SKM-1 (cell line): ENCODE measurements at regions not wholly inside any gene's neighbourhood (a gene's known extent, or its start where the extent isn't known, plus 50 kb on each side); places are given as distances from the start of the nearest gene placed in this dataset.

Source experiments
- DNase-seq: peaks from one replicate; lab custom pipeline; 2025; ENCODE audit not compliant: unreplicated experiment; lab: John Stamatoyannopoulos, UW

DNA sequence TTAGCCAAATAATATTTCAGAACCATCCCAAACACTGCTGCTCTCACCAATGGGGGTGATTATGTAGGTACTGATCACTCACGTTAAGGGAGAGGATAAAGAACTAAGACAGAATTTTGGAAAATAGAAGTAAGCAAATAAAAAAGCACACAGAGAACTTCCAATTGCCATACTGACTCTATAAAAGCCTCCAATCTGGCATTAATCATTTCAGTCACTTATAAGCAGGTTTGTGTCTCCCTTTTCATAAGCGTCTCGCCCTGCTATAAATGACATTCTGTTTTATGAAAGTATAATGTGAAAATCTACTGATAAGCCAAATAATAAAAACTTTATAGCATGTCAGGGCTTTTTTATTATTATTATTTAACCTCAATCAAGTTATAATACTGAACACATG is 435.2 kb downstream of the ETNK1 start:
- DNase-seq = no peak

GRCh38 chr12:23063206-23063605 is 438.2 kb downstream of the ETNK1 start:
- no peak for DNase-seq

DNA sequence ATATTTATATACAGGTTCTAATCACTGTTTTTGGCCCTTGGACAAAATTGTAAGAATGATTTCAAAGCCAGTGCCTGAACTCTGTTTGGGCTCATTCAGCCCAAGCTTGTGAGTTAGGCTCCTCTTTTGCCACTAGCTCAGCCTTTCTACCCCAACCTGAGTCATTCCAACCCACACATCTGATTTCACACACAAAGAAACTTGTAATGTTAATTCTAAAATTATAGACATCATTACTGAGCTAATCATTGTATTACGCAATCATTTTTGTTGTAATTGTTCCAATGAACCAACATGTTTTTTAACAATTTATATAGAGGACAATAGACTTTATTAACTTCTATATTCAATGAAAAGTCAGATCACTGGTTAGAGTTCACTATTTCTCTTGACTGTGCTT is 441.1 kb downstream of the ETNK1 start:
- no peak for DNase-seq

- DNase-seq = no peak
Observed at GRCh38 chr12:23083267-23083666, 458.3 kb downstream of the ETNK1 start.

DNA sequence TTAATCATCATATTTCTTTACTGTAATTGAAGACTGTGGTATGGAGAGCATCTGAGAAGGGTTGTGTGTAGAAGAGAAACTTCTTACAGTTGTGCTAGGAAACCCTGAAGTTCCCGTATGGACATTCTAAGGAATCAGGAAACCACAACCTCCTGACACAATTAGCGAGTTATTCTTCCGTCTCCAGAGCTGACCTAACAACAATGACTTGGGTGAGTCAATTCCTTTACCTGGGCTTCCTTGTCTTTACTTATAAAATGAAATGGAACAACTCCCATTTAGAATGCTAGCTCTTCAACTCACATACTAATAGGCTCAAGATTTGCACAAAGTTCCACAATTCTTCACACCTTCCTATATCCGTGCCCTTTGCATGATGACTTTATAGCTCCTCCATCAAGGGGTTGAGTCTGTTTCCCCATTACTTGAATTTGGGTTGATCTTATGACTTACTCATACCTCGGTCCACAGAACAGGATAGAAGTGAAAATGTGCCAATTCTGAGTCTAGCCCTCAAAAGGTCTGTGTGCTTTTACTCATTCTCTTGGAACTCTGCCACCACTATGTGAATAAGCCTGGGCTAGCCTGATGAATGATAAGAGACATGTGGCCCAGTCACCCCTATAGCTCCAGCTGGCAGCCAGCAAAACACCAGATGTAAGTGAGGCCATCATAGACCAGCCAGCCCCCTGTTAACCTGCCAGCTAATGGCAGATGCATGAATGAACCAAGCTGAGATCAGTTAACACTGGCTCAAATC is 459.4 kb downstream of the ETNK1 start:
- no peak for DNase-seq

- no peak for DNase-seq
Observed at GRCh38 chr12:23088594-23088993, 463.6 kb downstream of the ETNK1 start.

DNA sequence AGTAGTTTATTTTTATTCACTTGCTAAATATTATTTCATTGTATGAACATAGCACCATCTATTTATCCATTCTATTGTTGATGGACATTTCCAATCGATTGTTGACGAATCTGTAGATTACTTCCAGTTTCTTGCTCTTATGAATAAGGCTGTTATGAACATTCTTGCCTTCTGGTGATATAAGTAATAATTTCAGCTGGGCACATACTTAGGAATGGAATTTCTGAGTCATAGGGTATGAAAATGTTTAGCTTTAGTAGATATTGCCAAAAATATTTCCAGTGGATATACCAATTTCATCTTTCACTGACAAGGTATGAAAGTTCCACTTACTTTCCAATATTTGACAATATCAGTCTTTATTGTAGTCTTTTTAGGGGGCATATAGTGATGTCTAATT is 468.5 kb downstream of the ETNK1 start:
- no peak for DNase-seq

- no peak for DNase-seq
Observed at GRCh38 chr12:23096321-23096720, 471.4 kb downstream of the ETNK1 start.

DNA sequence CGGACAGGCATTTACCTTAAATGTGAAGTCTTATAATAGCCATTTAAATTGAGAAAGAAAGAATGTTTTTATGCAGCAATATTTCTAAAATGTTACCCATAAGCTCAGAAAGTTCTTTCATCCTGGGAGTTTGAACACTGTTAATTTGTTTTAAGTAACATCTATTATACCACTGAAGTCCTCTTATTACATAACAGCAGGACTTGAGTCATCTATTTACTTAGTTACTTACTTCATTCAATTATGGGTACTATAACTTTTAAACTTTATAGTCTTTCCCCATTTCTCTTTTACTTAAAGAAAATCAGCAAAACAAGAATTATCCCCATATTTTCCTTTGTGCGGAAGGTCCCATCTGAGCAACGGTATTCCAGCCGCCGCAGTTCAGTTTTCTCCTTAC is 473.1 kb downstream of the ETNK1 start:
- DNase-seq = no peak

- DNase-seq = no peak
Observed at GRCh38 chr12:23098517-23098916, 473.5 kb downstream of the ETNK1 start.

DNA sequence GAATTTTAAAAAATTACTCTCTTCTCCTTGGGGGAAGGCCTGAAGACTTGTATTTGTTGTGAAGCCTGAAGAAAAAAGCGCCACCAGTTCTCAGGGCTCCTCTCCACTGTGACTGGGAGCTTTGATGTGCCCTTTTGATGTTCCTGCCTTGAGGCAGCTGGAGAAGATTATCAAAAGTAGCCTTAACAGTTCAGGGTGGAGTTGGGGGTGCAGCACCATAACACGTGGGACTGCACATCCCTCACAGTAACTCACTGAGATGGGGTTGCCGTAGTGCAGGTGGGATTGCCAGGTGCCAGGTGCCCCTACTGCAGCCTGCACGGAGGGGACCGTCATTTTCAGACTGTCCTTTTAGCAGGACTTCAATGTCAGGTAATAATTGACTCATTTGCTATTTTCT is 474.1 kb downstream of the ETNK1 start:
- DNase-seq = no peak

- DNase-seq = no peak
Observed at GRCh38 chr12:23099604-23100003, 474.6 kb downstream of the ETNK1 start.

- DNase-seq = no peak
Observed at GRCh38 chr12:23108957-23109356, 484.0 kb downstream of the ETNK1 start.

GRCh38 chr12:23113781-23114180 is 488.8 kb downstream of the ETNK1 start:
- no peak for DNase-seq

DNA sequence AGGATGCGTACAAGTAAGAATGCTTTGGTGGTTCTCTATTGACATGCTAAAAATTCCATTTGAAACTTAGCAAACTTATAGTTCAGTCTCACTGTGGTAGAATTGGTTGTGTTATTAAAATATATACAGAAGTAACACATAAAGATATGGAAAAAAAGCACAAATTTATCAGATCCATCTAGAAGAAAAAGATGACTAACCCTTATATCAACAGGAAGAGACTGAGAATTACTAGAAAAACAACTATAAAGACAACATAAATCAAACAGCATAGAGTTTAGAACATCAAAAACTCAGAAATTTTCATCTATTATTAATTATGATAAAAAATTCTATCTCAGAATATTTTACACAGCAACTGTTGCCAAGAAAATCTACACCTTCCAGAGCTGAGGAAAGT is 491.0 kb downstream of the ETNK1 start:
- no peak for DNase-seq

- DNase-seq = no peak
Observed at GRCh38 chr12:23126794-23127193, 501.8 kb downstream of the ETNK1 start.

GRCh38 chr12:23127701-23128100 is 502.7 kb downstream of the ETNK1 start:
- no peak for DNase-seq

DNA sequence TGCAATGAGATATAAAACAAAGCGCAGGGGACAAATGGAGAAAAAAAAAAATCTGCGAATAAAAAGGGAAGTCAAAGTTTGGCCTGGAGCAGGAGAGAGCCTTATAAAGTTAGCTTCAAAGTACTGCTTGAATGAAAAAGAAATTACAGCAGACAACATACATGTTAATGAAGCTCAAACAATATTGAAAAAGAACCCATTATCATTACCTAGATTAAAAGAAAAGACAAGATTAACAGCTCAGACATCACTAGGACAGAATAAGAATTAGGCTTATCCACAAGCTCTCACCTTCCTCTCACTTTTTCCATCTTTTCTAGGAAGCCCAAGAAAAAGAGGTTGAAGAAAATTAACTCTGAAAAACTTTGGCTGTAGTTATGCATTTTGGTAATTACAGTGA is 503.5 kb downstream of the ETNK1 start:
- DNase-seq = no peak

- DNase-seq = no peak
Observed at GRCh38 chr12:23132357-23132756, 507.4 kb downstream of the ETNK1 start.

- no peak for DNase-seq
Observed at GRCh38 chr12:23133471-23133870, 508.5 kb downstream of the ETNK1 start.

DNA sequence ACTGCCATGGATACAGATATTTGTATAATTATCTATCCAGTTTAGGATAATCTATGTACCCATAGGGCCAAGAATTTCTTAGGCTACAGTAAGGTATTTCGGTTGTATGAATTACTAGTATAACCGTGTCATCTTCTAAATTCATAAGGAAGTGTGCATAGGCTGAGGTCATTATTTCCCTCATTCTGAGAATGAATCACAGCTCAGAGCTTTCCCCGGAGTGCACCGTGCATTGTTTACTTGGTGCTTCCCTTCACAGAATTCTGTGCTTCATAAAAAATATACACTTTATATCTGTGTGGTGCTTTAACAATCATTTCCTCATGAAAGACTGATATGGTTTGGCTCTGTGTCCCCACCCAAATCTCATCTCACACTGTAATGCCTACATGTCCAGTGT is 514.1 kb downstream of the ETNK1 start:
- DNase-seq = no peak

GRCh38 chr12:23140710-23141109 is 515.7 kb downstream of the ETNK1 start:
- DNase-seq = no peak

DNA sequence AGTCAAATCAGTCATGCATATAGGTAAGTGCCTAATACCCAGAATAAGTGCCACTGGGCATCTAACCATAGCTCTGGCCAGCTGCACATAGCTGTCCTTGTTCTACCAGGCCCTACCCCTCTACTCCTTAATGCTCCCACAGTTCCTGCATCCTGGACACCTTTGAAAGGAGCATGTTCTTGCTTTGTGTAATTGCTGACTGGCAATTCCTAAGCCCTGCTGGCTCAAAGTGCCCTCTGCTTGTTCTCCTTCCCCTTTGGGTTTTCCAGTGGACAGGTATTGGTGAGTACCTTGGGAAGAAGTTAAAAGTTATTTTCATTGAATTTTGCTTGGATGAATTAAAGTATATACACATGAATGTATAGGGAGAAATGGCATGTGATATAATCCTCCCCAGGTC is 516.4 kb downstream of the ETNK1 start:
- no peak for DNase-seq
